CD4-positive, alpha-beta T cell treated with Interleukin-1 beta for 1 hour (primary cell): ENCODE measurements at regions not wholly inside any gene's neighbourhood (a gene's known extent, or its start where the extent isn't known, plus 50 kb on each side); places are given as distances from the start of the nearest gene placed in this dataset.
"Not testable (repeated sequence)": the region's sequence is repeated elsewhere in the genome, so short reads cannot be mapped to it uniquely, and the experiment has no call there.

ENCODE experiments used
- DNase-seq, 2 donors: peaks; one replicate each; pipeline ENCODE4 v3.0.0-alpha.2; 2020 to 2022

DNA sequence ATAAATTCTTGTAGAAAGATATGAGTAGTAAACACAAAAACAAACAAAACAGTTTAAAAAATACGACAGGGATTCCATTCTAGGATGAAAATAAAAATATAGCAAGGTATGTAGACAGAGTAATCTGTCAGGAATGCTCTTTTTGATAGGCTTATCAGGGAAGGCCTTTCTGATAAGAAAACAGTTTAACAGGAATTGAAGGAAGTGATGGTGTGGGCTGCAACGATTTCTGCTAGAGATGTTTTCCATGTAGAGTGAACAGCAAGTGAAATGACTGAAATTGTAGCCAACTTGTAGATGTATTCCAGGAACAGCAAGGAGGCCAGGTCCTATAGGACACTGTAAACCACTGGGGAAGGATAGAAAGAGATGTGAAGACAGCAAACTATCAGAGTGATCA, 689.7 kb upstream of the GJE1 start:
- DNase-seq: no peak

DNA sequence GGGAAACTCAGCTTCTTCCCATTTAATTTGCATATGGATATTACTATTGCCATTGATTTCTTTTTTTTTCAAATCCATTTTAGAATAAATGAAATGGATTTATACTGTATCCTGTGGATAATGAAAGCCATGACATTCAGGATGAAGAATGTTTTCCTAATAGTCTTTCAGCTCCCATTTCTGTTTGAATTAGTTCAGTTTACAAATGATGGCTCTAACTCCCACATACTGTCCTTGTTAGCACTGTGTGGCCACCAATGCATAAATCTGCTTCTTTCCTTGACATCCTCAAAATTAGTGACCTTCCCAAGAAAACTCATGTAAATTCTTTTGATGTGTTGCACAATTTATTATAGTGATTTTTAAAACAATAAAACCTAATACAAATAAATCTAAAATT, 693.2 kb upstream of the GJE1 start:
- no peak for DNase-seq

DNA sequence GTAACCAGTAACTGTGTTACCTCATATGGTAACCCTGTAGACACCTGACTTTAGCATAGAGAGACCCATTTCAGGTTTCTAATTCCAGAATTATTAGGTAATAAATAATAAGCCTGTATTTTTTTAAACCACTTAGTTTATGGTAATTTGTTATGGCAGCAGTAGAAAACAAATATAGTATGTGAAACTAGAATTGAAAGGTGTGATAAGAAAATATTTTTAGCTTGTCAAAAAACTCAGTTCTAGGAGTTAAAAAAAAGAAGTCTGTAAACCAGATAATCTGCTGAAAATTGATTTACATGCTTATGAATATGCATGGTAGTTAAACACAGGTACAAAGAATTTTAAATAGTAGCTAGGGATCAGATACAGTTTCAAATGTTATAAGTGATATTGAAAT, 695.0 kb upstream of the GJE1 start:
- no peak for DNase-seq

GRCh38 chr6:141437011-141437410, 695.7 kb upstream of the GJE1 start:
- no peak for DNase-seq

DNA sequence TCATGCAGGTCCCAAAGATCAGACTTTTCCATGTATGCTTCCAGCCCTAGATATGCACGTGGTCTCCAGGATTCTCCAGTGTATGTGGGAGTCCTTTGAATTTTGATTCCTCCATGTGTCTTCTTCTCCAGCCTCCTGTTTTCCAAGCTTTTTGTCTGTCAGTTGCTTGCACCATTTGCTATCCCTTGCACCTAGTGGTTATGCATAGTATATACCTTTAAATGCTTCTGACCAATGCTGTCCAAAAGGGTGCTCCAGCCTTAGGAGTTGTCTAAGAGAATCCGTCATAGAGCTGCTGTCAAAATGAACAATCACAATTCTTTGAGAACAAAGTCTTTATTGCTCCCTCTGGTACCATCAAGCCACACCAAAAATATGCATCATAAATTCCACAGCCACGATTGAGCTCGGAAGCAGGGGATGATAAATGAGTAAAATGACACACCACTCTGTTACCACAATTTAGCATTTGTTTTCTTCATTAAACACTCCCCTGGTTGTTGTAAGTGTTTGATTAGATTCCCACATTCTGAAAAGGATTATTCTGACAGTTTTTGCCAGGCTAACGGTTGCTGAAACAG, 706.2 kb upstream of the GJE1 start:
- no peak for DNase-seq

DNA sequence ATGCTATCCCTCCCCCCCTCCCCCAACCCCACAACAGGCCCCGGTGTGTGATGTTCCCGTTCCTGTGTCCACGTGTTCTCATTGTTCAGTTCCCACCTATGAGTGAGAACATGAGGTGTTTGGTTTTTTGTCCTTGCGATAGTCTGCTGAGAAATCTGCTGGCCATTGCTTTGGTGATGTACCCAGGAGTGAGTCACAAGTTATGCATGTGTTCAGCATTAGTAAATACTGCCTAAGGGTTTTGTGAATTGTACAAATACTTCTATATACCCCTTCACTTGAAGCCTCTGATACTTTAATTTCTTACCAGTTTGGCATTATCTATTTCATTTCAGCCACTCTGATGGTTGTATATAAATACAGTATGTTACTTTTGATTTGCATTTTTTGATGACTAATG, 711.3 kb upstream of the GJE1 start:
- DNase-seq: no peak

DNA sequence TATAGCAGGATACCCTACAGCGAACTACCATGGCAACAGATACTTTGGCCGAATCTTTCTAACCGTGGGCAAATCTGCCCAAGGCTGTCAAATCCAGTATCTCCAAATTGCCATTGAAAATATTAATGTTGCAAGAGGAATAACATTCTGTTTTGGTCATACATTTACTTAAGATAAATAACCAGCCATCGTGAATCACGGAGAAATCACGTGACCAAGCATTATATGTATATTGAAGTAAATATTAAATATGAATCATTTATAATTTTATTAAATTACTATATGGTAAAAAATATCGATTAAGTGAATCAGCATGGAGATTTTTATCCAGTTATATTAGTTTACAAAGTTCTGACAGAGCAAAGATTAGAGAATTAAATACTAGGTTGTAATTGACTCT, 714.6 kb upstream of the GJE1 start:
- no peak for DNase-seq

- no peak for DNase-seq
Measured at GRCh38 chr6:141415896-141416295, 716.8 kb upstream of the GJE1 start.

DNA sequence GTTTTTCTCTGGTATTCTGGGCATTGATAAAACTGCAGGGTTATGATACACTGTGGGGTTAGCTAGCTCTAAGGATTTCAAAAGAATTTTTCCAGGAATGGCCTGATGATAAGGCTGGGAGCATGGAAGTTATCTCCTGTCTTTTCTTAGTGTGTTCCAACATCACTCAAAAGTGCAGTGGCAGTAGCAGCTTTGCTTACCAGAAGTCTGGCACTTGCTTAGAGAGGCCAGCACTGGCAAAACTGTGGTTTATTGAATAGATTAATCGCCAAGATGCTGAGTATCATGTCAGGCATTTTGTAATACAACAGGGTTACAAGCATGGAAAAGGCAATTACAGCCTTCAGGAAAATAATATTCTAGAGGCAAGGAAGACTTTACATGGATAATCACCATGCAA, 719.5 kb upstream of the GJE1 start:
- no peak for DNase-seq

GRCh38 chr6:141406761-141407160, 726.0 kb upstream of the GJE1 start:
- no peak for DNase-seq

DNA sequence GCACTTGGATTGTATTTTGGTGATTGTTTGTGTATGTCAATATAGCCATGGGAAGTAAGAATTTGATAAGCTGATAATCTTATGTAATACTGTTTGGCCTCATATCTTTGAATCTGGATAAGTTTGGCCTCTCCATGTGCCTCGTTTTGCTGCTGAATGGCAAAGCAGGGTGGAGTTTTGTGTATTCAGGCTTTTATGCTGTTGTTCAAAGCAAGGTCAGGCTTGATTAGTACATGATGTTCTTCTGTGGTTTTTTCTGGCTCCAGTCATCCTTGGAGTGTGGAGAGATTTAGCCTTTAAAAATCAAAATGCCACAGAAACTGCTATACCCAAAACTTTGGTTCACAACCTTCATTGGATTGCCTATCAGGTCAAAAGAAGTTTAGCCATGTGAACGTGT, 728.9 kb upstream of the GJE1 start:
- no peak for DNase-seq

DNA sequence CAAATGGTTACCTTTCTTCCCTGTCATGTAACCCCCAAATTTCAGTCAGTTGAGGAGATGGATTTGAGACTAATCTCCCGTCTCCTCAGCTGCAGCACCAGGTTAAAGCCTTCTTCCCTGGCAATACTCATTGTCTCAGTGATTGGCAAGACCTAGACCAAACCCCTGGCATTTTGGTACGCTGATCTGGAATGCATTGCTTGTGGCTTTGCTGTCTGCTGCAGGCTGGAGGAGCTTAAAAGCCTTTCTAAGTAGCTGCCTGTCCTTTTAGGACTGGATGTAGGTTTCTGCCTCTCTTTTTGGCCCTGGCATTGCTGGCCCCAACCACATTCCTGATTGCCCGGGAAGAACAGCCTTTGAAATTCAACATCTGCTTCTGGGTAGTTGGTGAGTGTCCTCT, 729.6 kb upstream of the GJE1 start:
- DNase-seq: no peak

DNA sequence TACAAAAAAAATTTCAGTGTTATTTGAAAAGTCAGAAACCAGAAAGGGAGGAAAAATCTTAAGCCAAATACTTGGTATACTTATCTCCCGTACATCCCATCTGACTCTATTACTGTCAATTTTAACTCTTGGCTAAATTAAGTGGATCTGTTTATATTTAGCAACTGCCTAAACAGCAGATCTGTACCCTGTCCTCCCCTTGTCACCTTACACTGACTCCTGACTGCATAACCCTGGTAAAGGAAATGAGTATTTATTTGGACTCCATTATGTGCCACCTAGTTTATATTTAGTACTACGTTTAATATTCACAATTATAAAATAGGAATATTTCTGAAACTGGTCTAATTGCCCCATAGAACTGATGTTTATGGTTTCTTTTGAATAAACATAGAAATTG, 730.2 kb upstream of the GJE1 start:
- no peak for DNase-seq

GRCh38 chr6:141401851-141402250, 730.9 kb upstream of the GJE1 start:
- DNase-seq: no peak

GRCh38 chr6:141401168-141401567, 731.6 kb upstream of the GJE1 start:
- DNase-seq: no peak

- DNase-seq: no peak
Measured at GRCh38 chr6:141398949-141399348, 733.8 kb upstream of the GJE1 start.

GRCh38 chr6:141395443-141396008, 737.2 kb upstream of the GJE1 start:
- DNase-seq: no peak

DNA sequence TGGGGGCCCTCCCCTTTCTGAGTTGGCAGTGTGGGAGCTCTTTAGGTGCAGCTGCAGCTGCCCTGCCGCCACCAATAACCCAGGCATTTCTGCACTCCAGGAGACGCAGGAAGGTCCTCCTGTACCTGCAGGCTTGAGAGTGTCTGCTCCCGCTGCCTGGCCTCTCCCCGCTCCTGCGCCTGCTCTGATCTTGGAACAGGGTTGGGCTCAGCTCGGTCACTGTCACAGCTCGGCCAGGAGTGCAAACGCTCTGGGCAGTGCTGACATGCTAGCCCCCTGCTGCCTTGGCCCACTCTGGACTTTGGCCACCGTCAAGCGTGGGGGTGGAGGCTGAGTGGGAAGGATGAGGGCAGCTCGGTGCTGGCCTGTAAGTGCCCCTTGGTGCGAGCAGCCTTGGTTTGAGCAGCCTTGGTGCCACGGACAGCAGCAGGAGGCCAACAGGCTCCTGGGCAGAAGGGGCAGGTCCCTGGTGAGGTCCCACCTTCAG, 738.1 kb upstream of the GJE1 start:
- DNase-seq: no peak

DNA sequence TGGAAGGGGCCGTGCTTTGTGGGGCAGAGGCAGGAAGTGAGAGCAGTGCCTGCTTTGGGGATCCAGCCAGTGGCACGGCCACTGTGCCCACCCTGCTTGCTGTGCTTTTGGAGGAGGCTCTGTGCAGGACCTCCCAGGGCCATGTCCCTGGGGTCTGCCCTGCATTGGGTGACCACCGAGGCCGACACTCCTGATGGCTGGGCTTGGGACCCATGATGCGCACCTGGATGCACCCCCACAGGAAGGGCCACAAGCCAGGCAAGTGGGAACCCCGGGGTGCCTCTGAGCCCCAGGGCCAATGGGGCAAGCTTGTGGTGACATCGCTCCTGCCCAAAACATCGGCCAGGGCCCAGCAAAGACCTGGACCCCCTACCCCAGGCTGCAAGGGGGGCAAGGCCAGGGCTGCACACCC, 738.6 kb upstream of the GJE1 start:
- no peak for DNase-seq

GRCh38 chr6:141393405-141394124, 739.2 kb upstream of the GJE1 start:
- no peak for DNase-seq

DNA sequence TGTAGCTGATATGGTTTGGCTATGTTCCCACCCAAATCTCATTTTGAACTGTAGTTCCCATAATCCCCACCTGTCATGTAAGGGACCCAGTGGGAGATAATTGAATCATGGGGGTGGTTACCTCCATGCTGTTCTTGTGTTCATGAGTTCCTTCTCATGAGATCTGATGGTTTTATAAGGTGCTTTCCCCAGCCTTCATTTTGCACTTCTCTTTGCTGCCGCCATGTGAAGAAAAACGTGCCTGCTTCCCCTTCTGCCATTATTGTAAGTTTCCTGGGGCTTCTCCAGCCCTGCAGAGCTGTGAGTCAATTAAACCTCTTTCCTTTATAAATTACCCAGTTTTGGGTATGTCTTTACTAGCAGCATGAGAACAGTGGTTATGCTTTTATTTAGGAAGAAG, 741.6 kb upstream of the GJE1 start:
- not testable (repeated sequence) for DNase-seq

GRCh38 chr6:141388666-141389065, 744.1 kb upstream of the GJE1 start:
- no peak for DNase-seq

DNA sequence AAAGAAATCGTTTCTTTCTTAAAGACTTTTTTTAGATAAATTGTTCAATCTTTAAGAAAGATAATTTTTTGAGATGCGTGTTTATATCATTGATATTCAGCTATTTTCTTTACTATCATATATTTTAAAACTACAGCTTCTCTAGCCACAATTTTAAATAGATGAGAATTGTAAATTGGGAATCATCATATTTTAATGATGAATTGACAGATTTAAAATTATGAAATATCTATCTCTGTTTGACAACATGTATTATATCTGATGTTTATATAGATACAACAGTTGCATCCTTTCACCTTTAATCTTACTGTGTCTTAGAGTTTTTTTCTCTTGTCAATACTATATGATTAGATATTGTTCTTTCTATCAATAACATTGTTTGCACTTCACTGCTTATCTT, 762.3 kb upstream of the GJE1 start:
- DNase-seq: no peak

GRCh38 chr6:141366796-141367195, 765.9 kb upstream of the GJE1 start:
- DNase-seq: not testable (repeated sequence)

GRCh38 chr6:141364694-141365093, 768.0 kb upstream of the GJE1 start:
- no peak for DNase-seq
